H9 (cell line): ENCODE measurements at regions not wholly inside any gene's neighbourhood (a gene's known extent, or its start where the extent isn't known, plus 50 kb on each side); places are given as distances from the start of the nearest gene placed in this dataset.

Experiments
- DNase-seq: peaks from one replicate; pipeline ENCODE4 v3.0.0-alpha.2; 2017
- H2AFZ ChIP-seq: one replicate; pipeline ENCODE4 v1.6.1; 2013; ENCODE audit warnings: mild to moderate bottlenecking, low read length, control low read depth, moderate library complexity
- H2AK5ac ChIP-seq: 2 replicates; pipeline ENCODE4 v1.6.1; 2013; ENCODE audit warnings: low read length, control low read depth, mixed read lengths; ENCODE audit not compliant: insufficient read length
- H2BK120ac ChIP-seq: one replicate; pipeline ENCODE4 v1.6.1; 2013; ENCODE audit warnings: low read depth, mild to moderate bottlenecking, low read length, control low read depth, inconsistent platforms; ENCODE audit not compliant: poor library complexity, severe bottlenecking
- H2BK12ac ChIP-seq: 2 replicates; pipeline ENCODE4 v1.6.1; 2013; ENCODE audit warnings: low read length, control low read depth, mixed read lengths, low read depth; ENCODE audit not compliant: insufficient read length
- H2BK15ac ChIP-seq: 2 replicates; pipeline ENCODE4 v1.6.1; 2013; ENCODE audit warnings: low read depth, low read length, control low read depth
- H2BK20ac ChIP-seq: one replicate; pipeline ENCODE4 v1.6.1; 2013; ENCODE audit warnings: low read depth, mild to moderate bottlenecking, low read length, control low read depth, inconsistent platforms; ENCODE audit not compliant: poor library complexity, severe bottlenecking
- H2BK5ac ChIP-seq: 2 replicates; pipeline ENCODE4 v1.6.1; 2013; ENCODE audit warnings: low read length, control low read depth, mixed read lengths; ENCODE audit not compliant: insufficient read length
- H3K14ac ChIP-seq: 2 replicates; pipeline ENCODE4 v1.6.1; 2013; ENCODE audit warnings: low read length, control low read depth; ENCODE audit not compliant: insufficient read depth
- H3K18ac ChIP-seq: 2 replicates; pipeline ENCODE4 v1.6.1; 2013; ENCODE audit warnings: low read depth, mild to moderate bottlenecking, mixed read lengths, low read length, control low read depth; ENCODE audit not compliant: insufficient read length
- H3K23ac ChIP-seq: 2 replicates; pipeline ENCODE4 v1.6.1; 2013; ENCODE audit warnings: low read length, control low read depth, mixed read lengths, low read depth; ENCODE audit not compliant: insufficient read length
- H3K23me2 ChIP-seq: 2 replicates; pipeline ENCODE4 v1.6.1; 2013; ENCODE audit warnings: low read depth, mild to moderate bottlenecking, mixed read lengths, low read length, control low read depth; ENCODE audit not compliant: insufficient read length, poor library complexity, severe bottlenecking
- H3K27ac ChIP-seq: 2 replicates; pipeline ENCODE4 v1.5.1; 2013; ENCODE audit warnings: low read length, control low read depth, mixed read lengths, low read depth; ENCODE audit not compliant: insufficient read length
- H3K27me3 ChIP-seq: 2 replicates; pipeline ENCODE4 v1.6.1; 2013; ENCODE audit warnings: low read length, control low read depth, inconsistent platforms; ENCODE audit not compliant: insufficient read depth
- H3K4ac ChIP-seq: 2 replicates; pipeline ENCODE4 v1.6.1; 2013; ENCODE audit warnings: low read depth, mild to moderate bottlenecking, control low read depth, inconsistent platforms, low read length, moderate library complexity
- H3K4me1 ChIP-seq: 2 replicates; pipeline ENCODE4 v1.6.1; 2013; ENCODE audit warnings: low read length, control low read depth, inconsistent platforms; ENCODE audit not compliant: insufficient read depth
- H3K4me2 ChIP-seq: 2 replicates; pipeline ENCODE4 v1.6.1; 2013; ENCODE audit warnings: low read length, control low read depth, mixed read lengths; ENCODE audit not compliant: insufficient read length, insufficient read depth
- H3K56ac ChIP-seq: 2 replicates; pipeline ENCODE4 v1.6.1; 2013; ENCODE audit warnings: low read depth, mild to moderate bottlenecking, mixed read lengths, low read length, control low read depth; ENCODE audit not compliant: insufficient read length
- H3K79me1 ChIP-seq: 2 replicates; pipeline ENCODE4 v1.6.1; 2013; ENCODE audit warnings: low read depth, mild to moderate bottlenecking, moderate library complexity, low read length, control low read depth, inconsistent platforms; ENCODE audit not compliant: insufficient read depth, poor library complexity, severe bottlenecking
- H3K79me2 ChIP-seq: 2 replicates; pipeline ENCODE4 v1.6.1; 2013; ENCODE audit warnings: low read length, control low read depth, inconsistent platforms; ENCODE audit not compliant: insufficient read depth
- H3K9ac ChIP-seq: 2 replicates; pipeline ENCODE4 v1.6.1; 2013; ENCODE audit warnings: low read length, control low read depth, mixed read lengths; ENCODE audit not compliant: insufficient read length; ENCODE audit errors: extremely low read depth
- H3K9me3 ChIP-seq: one replicate; pipeline ENCODE4 v1.6.1; 2013; ENCODE audit warnings: low read depth, low read length, inconsistent platforms; ENCODE audit not compliant: control insufficient read depth
- H3T11ph ChIP-seq: one replicate; pipeline ENCODE4 v1.6.1; 2013; ENCODE audit warnings: mild to moderate bottlenecking, low read length, control low read depth, inconsistent platforms
- H4K20me1 ChIP-seq: one replicate; pipeline ENCODE4 v1.6.1; 2013; ENCODE audit not compliant: control insufficient read depth, insufficient read length, insufficient read depth
- H4K5ac ChIP-seq: 2 replicates; pipeline ENCODE4 v1.6.1; 2013; ENCODE audit warnings: low read depth, mild to moderate bottlenecking, mixed read lengths, low read length, control low read depth; ENCODE audit not compliant: insufficient read length
- H4K8ac ChIP-seq: replicated peaks from 2 replicates; pipeline ENCODE4 v1.6.1; 2013; ENCODE audit warnings: low read length, control low read depth, mixed read lengths, low read depth; ENCODE audit not compliant: insufficient read length
- H4K91ac ChIP-seq: 2 replicates; pipeline ENCODE4 v1.6.1; 2013; ENCODE audit warnings: low read depth, mild to moderate bottlenecking, moderate library complexity, mixed read lengths, low read length, control low read depth; ENCODE audit not compliant: insufficient read length
- H3K27ac Mint-ChIP-seq, 3 experiments: 2 replicates in 2 of 3; 3 replicates in 1 of 3; pipeline ENCODE4 v1.8.0; 2020 to 2021; ENCODE audit warnings: mixed read lengths in 3 of 3, mild to moderate bottlenecking in 1 of 3, moderate library complexity in 1 of 3
- H3K27me3 Mint-ChIP-seq: 2 replicates; pipeline ENCODE4 v1.8.0; 2021; ENCODE audit warnings: low read depth, mild to moderate bottlenecking, moderate library complexity, mixed read lengths
- H3K36me3 Mint-ChIP-seq, 3 experiments: 2 replicates in 2 of 3; 3 replicates in 1 of 3; pipeline ENCODE4 v1.8.0; 2020 to 2021; ENCODE audit warnings: low read depth in 3 of 3, mixed read lengths in 3 of 3; ENCODE audit not compliant: insufficient read depth in 1 of 3
- H3K4me1 Mint-ChIP-seq, 2 experiments: 2 replicates each; pipeline ENCODE4 v1.8.0; 2020; ENCODE audit warnings: mixed read lengths in 2 of 2
- H3K4me3 Mint-ChIP-seq, 2 experiments: 2 replicates in 1 of 2; 3 replicates in 1 of 2; pipeline ENCODE4 v1.8.0; 2020 to 2021; ENCODE audit warnings: mild to moderate bottlenecking in 2 of 2, mixed read lengths in 2 of 2, moderate library complexity in 1 of 2
- H3K9me3 Mint-ChIP-seq, 2 experiments: 2 replicates in 1 of 2; 3 replicates in 1 of 2; pipeline ENCODE4 v1.8.0; 2020; ENCODE audit warnings: mild to moderate bottlenecking in 2 of 2, mixed read lengths in 2 of 2, moderate library complexity in 1 of 2
- WGBS: extraction: QIAGEN DNeasy Blood & Tissue Kit; methylation state at CpG from one replicate; pipeline ENCODE4 v1.1.7; 2013; ENCODE audit warnings: missing lambda C conversion rate, low lambda C conversion rate, mixed read lengths; ENCODE audit not compliant: insufficient read length; ENCODE audit errors: extremely low coverage; 5-methylcytosine and 5-hydroxymethylcytosine counted together
- TF ChIP-seq, protein P1 (sequence below): fragments of 200-600 bp; sonication (generic); conservative IDR thresholded peaks from 3 replicates; pipeline ENCODE4 v1.8.0; 2021; ENCODE audit warnings: antibody characterized with exemption, mild to moderate bottlenecking

DNA sequence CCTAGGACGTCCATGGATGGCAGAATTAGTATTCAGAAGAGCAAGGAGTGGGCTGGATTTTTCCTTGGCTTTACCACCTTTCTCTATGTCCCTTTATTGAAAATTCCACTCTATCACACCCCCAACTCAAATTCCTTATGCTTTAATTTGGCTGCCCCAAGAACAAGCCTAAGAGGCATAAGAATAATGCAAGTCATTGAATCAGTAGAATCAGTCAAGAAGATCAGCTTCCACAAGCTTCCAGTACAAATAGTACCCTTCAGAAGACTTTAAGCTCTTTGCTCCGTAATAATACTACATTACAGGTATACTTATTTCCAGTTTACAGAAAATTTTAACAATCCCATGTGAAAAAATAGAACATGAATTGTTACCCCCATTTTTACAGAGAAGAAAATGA is 51.0 kb upstream of the SNAP25 start:
- Histone ChIP-seq H2BK120ac (no peak overlapping the region), H4K20me1 (no peaks in the 10 kb centered on the region), H3K4me2 (no peak overlapping the region), H3K4ac (no peak overlapping the region), H2AFZ (no peak overlapping the region), H4K5ac (no peak overlapping the region), H3K27me3 (no peaks in the 10 kb centered on the region), H3K14ac (no peak overlapping the region), H3T11ph (no peak overlapping the region), H2BK20ac (no peak overlapping the region), H3K27ac (no peak overlapping the region), H3K18ac (no peak overlapping the region), H3K56ac (no peak overlapping the region), H3K9me3 (no peaks in the 10 kb centered on the region), H3K79me2 (no peaks in the 10 kb centered on the region), H3K23me2 (no peaks in the 10 kb centered on the region), H2BK15ac (no peak overlapping the region), H3K23ac (no peak overlapping the region), H2BK5ac (no peak overlapping the region), H2AK5ac (no peak overlapping the region), H3K79me1 (no peaks in the 10 kb centered on the region), H3K4me1 (no peaks in the 10 kb centered on the region), H2BK12ac (no peak overlapping the region), H4K8ac (no peak overlapping the region), H4K91ac (no peak overlapping the region), H3K9ac (no peak overlapping the region)
- DNase-seq: no peak
- peaks cover 0 to 1% (median 0%) of the 10 kb centered on the region in 3 experiments; a peak in 1 of 7 replicates for H3K36me3 Mint-ChIP-seq
- H3K9me3 Mint-ChIP-seq: peaks cover 0 to 3% of the 10 kb centered on the region in 2 experiments; a peak in 2 of 5 replicates
- peaks cover 5 to 7% of the 10 kb centered on the region in 2 experiments for H3K4me1 Mint-ChIP-seq
- TF ChIP-seq, protein P1, sequence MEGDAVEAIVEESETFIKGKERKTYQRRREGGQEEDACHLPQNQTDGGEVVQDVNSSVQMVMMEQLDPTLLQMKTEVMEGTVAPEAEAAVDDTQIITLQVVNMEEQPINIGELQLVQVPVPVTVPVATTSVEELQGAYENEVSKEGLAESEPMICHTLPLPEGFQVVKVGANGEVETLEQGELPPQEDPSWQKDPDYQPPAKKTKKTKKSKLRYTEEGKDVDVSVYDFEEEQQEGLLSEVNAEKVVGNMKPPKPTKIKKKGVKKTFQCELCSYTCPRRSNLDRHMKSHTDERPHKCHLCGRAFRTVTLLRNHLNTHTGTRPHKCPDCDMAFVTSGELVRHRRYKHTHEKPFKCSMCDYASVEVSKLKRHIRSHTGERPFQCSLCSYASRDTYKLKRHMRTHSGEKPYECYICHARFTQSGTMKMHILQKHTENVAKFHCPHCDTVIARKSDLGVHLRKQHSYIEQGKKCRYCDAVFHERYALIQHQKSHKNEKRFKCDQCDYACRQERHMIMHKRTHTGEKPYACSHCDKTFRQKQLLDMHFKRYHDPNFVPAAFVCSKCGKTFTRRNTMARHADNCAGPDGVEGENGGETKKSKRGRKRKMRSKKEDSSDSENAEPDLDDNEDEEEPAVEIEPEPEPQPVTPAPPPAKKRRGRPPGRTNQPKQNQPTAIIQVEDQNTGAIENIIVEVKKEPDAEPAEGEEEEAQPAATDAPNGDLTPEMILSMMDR: no peak
- no peak overlapping the region for H3K27ac Mint-ChIP-seq
- WGBS: no CpG with 5 or more reads among the region's 2 CpGs
- H3K4me3 Mint-ChIP-seq: no peak overlapping the region
- peaks cover 20% of the 10 kb centered on the region for H3K27me3 Mint-ChIP-seq
